K562 (cell line): ENCODE measurements at regions not wholly inside any gene's neighbourhood (a gene's known extent, or its start where the extent isn't known, plus 50 kb on each side); places are given as distances from the start of the nearest gene placed in this dataset.

ENCODE experiments used
- CEBPB ChIP-seq: fragments of 450-650 bp; IDR thresholded peaks from 2 replicates; pipeline ENCODE4 v1.6.1; 2016; ENCODE audit warnings: missing genetic modification characterization, missing compliant biosample characterization
- EP300 ChIP-seq: IDR thresholded peaks from 2 replicates; pipeline ENCODE4 v1.6.1; 2012; ENCODE audit warnings: low read length, improper control_type of control experiment
- HMGXB4 ChIP-seq: sonication (generic); formaldehyde crosslinking; IDR thresholded peaks from 2 replicates; pipeline ENCODE4 v1.8.1; 2023; ENCODE audit warnings: mild to moderate bottlenecking, missing genetic modification reagents
- TF ChIP-seq, protein P1 (sequence below), 3 experiments: IDR thresholded peaks in 2 of 3; conservative IDR thresholded peaks in 1 of 3; 2 replicates each; pipeline ENCODE4 v1.5.1; 2011 to 2012; ENCODE audit warnings: low read length in 3 of 3, mild to moderate bottlenecking in 3 of 3, control low read depth in 2 of 3, improper control_type of control experiment in 1 of 3, inconsistent platforms in 1 of 3, low read depth in 1 of 3, mixed read lengths in 1 of 3, moderate library complexity in 1 of 3; ENCODE audit not compliant: insufficient read depth in 2 of 3

- TF ChIP-seq, protein P1, sequence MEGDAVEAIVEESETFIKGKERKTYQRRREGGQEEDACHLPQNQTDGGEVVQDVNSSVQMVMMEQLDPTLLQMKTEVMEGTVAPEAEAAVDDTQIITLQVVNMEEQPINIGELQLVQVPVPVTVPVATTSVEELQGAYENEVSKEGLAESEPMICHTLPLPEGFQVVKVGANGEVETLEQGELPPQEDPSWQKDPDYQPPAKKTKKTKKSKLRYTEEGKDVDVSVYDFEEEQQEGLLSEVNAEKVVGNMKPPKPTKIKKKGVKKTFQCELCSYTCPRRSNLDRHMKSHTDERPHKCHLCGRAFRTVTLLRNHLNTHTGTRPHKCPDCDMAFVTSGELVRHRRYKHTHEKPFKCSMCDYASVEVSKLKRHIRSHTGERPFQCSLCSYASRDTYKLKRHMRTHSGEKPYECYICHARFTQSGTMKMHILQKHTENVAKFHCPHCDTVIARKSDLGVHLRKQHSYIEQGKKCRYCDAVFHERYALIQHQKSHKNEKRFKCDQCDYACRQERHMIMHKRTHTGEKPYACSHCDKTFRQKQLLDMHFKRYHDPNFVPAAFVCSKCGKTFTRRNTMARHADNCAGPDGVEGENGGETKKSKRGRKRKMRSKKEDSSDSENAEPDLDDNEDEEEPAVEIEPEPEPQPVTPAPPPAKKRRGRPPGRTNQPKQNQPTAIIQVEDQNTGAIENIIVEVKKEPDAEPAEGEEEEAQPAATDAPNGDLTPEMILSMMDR (IDR thresholded peaks at IDR 0.05 in 2 of 3, conservative IDR thresholded peaks at IDR 0.05 in 1 of 3; ENCODE audit: insufficient read depth in 2 of 3, low read depth in 1 of 3, low read length in 3 of 3): no peak
- no peak for TF ChIP-seq CEBPB
- no peak for TF ChIP-seq HMGXB4 (CRISPR knock-in tag)
- TF ChIP-seq EP300: no peak
These were observed 51.7 kb upstream of the DAPL1 start for GRCh38 chr2:158743466-158743865.
